NOMO-1 treated with DMSO at 0.1 percent for 48 hours (cell line): ENCODE measurements at regions not wholly inside any gene's neighbourhood (a gene's known extent, or its start where the extent isn't known, plus 50 kb on each side); places are given as distances from the start of the nearest gene placed in this dataset.
"Not testable (repeated sequence)": the region's sequence is repeated elsewhere in the genome, so short reads cannot be mapped to it uniquely, and the experiment has no call there.

ENCODE experiments used
- DNase-seq: peaks from one replicate; lab custom pipeline; 2025; ENCODE audit not compliant: unreplicated experiment; lab: John Stamatoyannopoulos, UW

GRCh38 chr1:209080170-209080781 is 503.2 kb upstream of the CAMK1G start:
- DNase-seq, result no peak

- DNase-seq, result no peak
These were observed 496.9 kb upstream of the CAMK1G start for GRCh38 chr1:209086486-209087192.

GRCh38 chr1:209094384-209094783 is 489.1 kb upstream of the CAMK1G start:
- no peak for DNase-seq

DNA sequence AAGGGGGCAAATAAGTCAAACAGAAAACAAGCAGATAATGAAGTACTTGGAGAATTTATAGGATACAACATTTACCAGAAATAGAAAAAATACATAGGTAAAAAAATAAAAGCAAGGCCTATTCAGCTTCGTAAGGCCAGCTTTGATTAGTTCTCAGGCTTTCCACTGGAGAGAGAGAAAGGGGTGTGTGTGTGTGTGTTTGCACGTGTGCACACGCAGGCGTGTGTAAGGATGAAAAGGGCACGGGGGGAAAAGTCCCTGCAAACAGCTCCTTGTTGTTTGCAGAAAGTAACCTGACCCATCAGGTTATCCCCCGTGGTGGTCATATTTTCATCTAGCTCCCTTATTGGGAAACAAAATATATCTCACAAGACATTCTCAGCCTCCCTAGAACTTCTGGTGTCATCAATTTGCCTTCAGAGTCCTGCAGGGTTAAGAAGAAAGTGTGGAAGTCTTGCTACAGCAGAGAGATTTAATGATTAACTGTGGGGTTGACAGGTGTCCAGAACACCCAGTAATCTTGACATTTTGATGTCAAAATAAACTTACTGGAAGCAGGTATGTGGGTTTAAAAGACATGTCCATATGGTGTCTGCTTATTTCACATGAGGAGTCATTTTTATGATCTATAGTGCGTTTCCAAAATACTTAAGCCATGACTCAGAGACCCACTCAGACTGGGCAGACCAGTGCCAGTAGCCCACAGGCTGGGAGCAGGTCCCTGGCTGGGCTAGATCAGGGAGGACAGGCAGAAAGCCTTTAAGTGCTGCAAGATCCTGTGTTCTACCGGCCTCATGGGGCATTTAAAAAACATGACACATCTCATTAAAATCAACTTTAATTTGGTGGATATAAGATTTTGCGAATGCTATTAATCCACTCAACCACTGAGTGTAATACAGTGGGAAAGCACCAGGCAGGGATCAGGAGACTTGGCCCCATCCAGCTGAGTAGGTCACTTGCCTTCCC is 487.6 kb upstream of the CAMK1G start:
- no peak for DNase-seq

DNA sequence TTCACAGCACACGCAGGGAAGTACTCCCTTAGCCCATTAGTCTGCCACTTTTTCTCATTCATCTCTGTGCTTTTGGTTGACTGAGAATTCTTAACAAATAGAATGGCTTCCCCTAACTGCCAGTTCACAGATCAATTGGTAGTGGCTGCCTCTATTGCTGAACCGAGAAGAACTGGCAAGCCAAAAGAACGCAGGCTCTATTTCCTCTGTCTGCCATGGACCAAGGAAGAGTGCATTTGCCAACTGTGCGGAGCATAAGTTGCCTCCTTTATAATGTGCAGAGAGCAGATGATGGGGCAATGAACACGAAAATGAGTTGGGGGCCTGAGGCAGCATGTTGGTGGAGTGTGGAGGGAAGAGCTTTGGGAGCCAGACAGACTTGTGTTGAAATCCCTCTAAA is 483.1 kb upstream of the CAMK1G start:
- DNase-seq, result no peak

- DNase-seq, result no peak
These were observed 482.4 kb upstream of the CAMK1G start for GRCh38 chr1:209101106-209101505.

DNA sequence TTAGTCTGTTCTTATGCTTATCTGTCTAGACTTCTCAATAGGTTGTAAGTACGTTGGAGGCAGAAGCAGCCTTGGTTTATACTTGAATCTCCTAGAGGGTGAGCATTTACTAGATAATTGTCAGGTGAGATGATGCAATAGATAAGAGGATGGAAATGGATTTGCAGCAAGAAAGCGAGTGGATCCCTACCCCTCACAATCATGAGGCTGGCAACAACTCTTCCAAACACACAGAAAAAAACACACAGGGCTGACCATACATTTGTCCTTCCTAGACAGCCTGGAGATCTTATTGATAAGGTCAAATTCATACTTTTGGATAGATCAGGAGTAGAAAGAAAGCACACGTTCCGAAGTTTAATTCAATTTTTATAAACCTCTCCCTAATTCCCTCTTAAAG is 481.4 kb upstream of the CAMK1G start:
- DNase-seq, result no peak

- DNase-seq, result no peak
These were observed 481.0 kb upstream of the CAMK1G start for GRCh38 chr1:209102531-209102930.

DNA sequence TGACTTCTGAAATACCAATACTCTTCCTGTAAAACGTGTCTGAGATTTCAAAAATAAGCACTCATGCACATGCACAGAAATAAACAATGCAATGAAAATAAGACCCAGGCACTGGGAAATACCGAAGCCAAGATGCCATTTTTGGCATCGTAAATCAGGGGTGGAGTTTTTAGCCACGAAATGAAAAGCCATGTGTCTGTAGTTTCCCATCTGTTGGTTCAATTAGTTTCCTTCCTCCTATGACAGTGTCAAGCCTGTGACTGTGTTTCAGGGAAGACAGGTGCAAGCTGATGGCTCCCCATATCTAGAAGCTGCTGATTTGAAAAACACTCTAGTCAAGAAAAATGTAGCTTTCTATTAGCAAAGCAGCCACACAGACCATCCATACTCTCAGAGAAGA is 480.4 kb upstream of the CAMK1G start:
- no peak for DNase-seq

DNA sequence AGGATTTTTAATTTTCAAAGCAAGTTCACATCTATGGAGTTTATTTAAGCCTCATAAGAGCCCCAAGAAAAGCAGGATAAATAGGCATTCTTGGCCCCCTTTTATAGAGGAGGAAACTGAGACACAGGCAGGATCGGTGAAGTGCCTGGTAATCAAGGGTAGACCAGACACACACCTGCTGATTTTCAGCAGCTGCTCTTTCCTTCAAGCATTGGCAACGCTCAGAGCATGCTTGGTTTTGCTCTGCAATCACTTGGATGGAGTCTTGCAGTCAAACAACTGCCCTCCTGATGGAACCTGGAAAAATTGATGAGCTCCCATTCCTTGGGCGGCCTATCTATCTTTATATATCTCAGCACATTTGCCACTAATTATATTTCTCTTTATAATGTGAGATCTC is 478.9 kb upstream of the CAMK1G start:
- no peak for DNase-seq

DNA sequence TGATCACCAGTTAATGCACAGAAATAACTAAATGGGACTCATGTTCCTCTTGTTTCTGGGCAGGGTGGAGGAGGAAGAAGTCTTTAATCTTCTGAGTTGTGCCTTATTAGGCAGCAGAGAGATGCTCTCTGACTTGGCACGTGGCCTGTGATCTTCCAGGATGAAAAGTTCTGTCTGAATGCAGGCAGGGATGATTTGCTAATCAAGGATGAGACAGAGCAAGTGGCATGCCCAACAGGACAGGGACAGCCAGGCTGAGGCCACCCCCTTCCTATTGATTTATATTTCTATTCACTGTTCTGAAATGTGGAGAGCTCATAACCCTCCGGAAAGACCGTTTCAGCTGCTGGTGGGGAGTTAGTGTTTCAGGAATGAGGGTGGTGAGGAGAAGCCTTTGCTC is 477.8 kb upstream of the CAMK1G start:
- DNase-seq, result no peak

DNA sequence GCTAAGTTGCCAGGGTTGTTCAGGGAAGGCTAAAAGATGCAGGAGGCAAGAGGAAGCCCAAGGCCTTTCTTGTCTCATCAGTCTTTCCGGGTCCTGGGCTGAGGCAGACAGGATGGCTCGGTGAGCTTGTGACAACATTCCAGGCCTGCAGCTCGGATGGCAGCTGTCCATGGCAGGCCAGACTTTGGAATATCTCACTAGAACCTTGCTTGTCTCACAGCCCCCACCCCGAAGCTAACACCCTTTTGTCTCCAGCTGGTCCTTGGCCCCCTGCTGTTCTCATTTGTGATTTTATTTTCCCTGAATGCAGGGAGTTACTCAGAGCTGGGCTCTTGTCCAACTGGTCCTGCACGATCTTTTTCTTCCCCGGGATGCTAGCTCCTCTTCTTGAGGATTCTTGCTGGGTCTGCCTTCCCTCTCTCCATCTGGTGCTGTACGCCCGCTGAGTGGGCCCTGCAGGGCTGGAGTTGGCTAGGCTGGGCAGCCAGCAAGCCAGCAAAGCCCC is 477.2 kb upstream of the CAMK1G start:
- DNase-seq, result no peak

GRCh38 chr1:209106861-209107260 is 476.7 kb upstream of the CAMK1G start:
- DNase-seq, result no peak

DNA sequence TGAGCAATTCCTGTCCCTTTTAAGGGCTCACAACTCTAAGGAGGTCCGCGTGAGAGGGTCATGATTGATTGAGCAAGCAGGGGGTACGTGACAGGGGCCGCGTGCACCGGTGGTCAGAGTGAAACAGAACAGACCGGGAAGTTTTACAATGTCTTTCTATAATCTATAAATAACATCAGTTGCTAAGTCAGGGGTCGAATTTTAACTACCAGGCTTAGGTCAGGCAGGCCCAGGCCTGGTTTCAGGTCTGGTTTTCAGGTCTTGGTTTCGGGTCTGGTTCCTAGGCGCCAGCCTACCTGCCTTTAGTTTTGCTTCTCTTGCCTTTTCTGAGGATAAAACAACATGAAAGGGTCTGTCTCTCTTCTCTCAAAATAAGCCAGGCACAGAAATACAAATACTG is 476.0 kb upstream of the CAMK1G start:
- DNase-seq, result no peak

GRCh38 chr1:209109001-209109785 is 474.3 kb upstream of the CAMK1G start:
- no peak for DNase-seq

- no peak for DNase-seq
These were observed 470.0 kb upstream of the CAMK1G start for GRCh38 chr1:209113521-209113920.

GRCh38 chr1:209116705-209117104 is 466.8 kb upstream of the CAMK1G start:
- no peak for DNase-seq

DNA sequence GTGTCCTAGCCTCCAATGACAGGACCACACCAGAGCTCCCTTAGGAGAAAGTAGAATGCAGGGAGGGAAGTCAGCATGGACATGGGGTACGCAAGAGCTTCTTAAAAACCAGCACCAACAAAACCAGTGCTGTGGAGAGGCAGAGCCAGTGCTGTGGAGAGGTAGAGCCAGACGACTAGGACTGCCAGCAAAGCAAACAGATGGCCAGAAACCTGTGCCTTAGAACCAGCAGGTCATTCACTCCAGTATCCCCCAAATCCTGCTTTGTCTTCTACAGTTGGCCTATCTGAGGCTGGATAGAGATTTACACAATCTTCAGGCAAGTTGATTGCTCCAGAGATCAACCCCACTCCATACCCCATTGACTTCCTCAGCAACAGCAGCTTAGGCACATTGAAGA is 459.9 kb upstream of the CAMK1G start:
- DNase-seq, result no peak

- not testable (repeated sequence) for DNase-seq
These were observed 454.4 kb upstream of the CAMK1G start for GRCh38 chr1:209129091-209129490.

GRCh38 chr1:209130886-209131285 is 452.6 kb upstream of the CAMK1G start:
- no peak for DNase-seq
